ENCODE measurements at regions not wholly inside any gene's neighbourhood (a gene's known extent, or its start where the extent isn't known, plus 50 kb on each side); places are given as distances from the start of the nearest gene placed in this dataset.

DNA sequence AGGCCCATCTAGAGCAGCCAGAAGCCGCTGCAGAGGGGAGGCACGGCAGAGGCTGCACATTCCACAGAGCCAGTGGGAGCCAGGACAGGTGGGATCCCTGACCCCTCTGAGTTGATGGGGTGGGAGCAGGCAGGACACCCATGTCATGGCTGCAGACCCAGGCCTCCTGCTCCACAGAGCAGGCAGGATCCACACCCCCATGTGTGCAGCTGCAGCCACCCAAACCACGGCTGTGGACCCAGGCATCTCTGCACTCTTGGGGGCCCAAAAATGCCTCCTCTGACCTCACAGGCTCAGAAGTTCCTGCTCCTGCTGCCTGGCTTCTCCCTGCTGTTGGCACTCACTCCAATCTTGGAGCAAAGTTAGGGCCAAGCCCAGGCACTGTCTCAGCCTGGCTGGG, 112.3 kb upstream of the TMEM18 start:
- DNase-seq (ENCODE audit: low read depth) = no peak

DNA sequence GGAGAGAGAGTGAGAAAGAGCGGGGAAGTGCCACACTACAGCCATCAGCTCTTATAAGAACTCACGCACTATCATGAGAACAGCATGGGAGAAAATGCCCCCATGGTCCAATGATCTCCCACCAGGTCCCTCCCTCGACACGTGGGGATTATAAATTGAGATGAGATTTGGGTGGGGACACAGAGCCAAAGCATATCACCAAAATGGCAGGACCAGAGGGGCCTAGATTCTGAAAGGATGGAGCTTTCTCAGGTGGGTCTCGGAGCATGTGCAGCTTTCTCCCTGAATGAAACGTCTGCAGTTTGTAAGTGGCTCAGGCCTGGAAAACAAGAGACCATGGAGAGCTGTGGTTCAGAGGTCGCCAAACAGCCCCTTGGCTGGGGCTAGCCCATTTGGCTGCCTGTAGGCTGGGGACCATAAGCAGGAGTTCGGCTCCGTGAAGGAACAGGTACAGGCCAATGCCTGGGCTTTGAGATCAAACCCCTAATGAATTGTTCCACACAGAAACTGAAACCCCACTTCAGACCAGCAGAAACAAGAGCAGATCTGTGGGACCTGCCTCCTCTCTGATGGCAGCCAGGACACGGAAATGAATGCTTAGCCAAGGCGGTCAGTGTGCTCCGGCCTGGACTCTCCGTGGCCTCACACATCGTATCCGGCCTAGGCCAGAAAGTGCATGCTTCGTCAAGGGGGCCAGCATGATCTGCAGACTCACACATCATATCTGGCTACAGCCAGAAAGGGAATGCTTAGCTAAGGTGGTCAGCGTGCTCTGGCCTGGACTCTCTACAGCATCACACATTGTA, 111.2 kb upstream of the TMEM18 start:
- no peak for DNase-seq (ENCODE audit: low read depth)

- DNase-seq (ENCODE audit: low read depth) = no peak
Observed at GRCh38 chr2:784753-785152, 107.5 kb upstream of the TMEM18 start.

DNA sequence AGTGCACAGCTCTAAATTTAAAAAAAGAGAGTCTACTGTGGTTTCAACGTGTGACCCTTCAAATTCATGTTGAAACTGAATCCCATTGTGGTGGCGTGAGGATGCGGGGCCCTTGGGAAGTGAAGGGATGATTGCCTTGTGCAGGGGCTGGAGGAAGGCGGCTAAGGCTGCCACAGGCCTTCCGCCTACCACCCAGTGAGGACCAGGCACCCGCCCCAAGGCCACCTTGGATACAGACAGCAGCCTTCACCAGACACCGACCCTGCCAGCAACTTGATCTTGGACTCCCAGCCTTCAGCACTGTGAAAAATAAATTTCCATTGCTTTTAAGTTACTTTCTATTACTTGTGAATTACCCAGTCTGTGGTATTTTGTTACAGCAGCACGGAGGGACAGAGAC, 103.4 kb upstream of the TMEM18 start:
- DNase-seq (ENCODE audit: low read depth) = no peak

DNA sequence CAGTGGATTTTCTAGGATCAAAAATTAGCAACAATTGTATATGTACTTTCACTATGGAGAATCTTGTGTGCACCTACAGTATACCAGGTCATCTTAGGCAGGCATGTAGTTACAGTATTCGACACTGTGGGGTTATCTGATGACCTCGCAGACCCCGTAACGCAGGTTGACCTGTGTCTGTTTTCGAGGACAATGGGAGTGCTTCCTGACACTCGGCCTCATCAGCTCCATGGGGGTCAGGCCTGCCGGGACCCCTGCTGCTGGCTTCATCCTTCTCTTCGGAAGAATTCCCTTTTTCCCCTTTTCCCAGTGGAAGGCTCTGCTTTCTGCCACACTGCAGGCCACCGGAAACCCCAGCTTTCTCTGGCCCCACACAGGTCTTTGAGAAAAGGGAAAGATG, 102.8 kb upstream of the TMEM18 start:
- DNase-seq (ENCODE audit: low read depth) = no peak

DNA sequence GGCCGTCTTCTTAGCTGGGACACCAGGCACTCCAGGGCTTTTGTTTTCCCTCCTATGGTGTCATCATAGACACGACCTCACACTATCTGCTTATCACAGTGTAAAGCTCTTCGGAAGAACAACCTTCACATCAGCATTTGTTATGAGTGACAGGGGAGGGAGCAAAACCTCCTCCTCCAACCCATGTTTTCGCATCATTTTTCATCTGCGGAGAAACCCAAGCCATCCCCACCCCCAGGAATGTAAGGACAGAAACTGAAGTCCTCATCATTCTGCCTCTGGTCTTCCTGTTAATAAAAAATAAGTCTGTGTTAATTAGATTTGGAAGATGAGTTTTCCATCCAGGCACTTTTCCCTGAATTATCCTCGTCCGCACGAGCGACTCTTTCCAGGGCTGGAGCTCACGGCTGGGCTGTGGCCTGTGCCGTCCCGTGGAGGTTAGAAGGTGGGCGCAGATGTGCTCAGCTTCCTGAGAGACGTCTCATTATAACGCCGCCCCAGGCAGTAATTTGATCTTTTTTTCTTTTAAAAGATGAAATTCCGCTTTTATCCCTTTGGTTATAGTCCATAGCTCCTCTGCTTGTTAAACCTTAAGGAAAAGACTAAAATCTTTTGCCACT, 101.6 kb upstream of the TMEM18 start:
- DNase-seq (ENCODE audit: low read depth) = no peak

GRCh38 chr2:777546-777945, 100.3 kb upstream of the TMEM18 start:
- no peak for DNase-seq (ENCODE audit: low read depth)

GRCh38 chr2:777051-777450, 99.8 kb upstream of the TMEM18 start:
- no peak for DNase-seq (ENCODE audit: low read depth)

DNA sequence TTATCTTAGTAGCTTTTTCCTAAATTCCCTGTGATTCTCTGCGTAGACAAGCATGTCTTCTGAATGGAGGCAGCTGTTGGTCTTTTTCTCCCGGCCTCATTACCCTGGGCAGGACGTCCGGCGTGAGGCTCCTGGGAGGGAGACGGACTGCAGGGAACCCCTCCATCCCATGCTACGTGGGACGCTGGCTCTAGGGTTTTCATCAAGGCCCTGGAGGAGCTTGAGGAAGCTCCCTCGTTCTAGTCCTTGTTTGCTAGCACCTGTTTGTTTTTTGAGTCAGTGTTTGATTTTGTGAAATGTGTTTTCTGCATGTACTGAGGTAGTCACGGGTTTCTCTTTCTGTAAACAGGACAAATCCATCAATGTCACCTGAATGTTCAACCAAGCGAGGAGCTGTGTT, 99.3 kb upstream of the TMEM18 start:
- DNase-seq (ENCODE audit: low read depth) = no peak

- no peak for DNase-seq (ENCODE audit: low read depth)
Observed at GRCh38 chr2:776038-776437, 98.8 kb upstream of the TMEM18 start.

- no peak for DNase-seq (ENCODE audit: low read depth)
Observed at GRCh38 chr2:774436-774835, 97.2 kb upstream of the TMEM18 start.

- DNase-seq (ENCODE audit: low read depth) = no peak
Observed at GRCh38 chr2:773256-774160, 96.3 kb upstream of the TMEM18 start.

GRCh38 chr2:771538-771937, 94.3 kb upstream of the TMEM18 start:
- no peak for DNase-seq (ENCODE audit: low read depth)

DNA sequence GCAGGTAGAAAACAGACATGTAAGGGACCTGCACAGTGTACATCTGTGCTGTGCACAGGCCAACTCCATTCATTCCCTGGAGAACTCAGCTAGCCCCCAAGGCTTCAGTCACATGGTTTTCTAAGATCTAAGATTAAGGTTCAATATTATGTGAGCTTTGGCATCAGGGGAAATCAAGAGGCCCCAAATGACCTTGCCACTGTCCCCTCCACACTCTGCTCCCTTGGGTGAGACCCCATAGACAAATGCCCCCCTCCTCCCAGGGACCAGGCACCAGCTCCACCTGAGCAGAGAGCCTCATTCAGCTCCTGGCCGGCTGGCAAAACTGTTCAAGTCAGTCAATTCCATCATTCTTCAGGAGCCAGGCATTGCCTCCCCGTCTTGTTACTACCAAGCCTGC, 93.6 kb upstream of the TMEM18 start:
- no peak for DNase-seq (ENCODE audit: low read depth)

- no peak for DNase-seq (ENCODE audit: low read depth)
Observed at GRCh38 chr2:769771-770170, 92.6 kb upstream of the TMEM18 start.

DNA sequence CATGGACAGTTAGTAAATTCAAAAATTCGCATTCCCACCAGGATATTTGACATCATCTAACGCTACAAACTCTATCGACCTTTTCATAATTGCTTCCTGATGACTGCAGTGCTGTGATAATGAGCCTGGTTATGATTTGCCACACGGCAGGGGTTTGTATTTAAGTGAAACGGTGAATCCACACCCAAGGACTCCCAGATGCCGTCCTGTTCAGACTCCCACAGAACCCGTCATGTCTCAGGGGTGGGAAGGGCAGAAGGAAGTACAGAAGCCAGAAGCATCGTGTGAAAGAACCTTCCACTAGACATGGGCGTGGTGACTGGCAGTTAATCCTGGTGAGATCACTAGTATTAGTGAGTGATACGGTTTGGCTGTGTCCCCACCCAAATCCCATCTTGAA, 91.2 kb upstream of the TMEM18 start:
- DNase-seq (ENCODE audit: low read depth) = no peak

DNA sequence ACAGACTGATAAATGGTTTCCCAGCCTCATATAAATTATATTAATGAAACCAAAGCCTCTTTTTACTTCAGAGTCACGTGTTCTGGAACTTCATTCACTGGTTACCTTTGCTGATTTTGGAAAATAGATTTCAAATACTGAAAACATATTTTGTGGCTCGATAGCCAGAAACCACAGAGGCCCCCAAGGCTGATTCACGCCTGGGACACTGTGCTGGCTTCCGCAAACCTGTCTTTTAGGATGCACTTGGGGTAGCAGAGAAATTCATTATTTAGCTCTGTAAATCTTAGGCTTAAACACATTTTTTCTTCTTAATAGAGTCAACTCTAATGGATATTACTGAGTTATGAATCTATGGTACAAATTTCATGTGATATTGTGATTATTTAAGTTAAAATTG, 90.7 kb upstream of the TMEM18 start:
- no peak for DNase-seq (ENCODE audit: low read depth)

DNA sequence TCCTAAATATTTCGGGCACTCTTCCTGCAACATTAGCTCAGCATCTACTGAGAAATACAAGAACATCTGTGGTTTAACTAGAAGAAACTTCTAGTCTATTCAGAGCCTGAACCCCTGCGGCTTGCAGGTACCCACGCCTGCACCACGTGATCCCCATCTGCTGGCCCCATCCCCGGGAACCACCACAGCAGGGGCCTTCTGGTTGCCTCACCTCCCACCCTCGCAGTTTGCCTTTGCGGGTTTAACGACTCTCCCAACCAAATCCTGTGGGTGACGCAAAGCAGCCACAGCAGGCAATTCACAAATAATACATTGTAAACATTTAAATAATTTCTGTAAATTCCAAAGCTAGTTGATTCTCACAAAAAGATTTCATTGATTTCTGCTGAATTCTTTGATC, 90.2 kb upstream of the TMEM18 start:
- no peak for DNase-seq (ENCODE audit: low read depth)

- no peak for DNase-seq (ENCODE audit: low read depth)
Observed at GRCh38 chr2:766255-766654, 89.0 kb upstream of the TMEM18 start.

DNA sequence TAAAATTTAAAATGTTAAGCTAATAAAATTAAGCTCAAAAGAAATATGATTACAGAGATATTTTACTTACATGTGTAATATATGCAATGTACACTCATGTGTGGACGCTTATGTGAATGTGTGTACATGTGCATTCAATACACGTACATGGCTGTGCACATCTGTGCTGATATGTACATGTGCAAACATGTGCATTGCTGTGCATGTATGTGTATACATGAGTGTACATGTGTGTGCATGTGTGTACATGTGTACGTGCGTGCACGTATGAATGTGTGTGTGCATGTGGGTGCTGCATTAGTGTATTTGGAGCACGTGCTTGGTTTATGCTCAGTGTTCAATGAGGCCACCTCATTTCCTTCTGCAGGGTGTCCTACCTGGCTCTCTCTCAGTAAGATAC, 88.2 kb upstream of the TMEM18 start:
- no peak for DNase-seq (ENCODE audit: low read depth)

- DNase-seq (ENCODE audit: low read depth) = peak; percentile 1
Observed at GRCh38 chr2:763766-764525, 86.7 kb upstream of the TMEM18 start.

DNA sequence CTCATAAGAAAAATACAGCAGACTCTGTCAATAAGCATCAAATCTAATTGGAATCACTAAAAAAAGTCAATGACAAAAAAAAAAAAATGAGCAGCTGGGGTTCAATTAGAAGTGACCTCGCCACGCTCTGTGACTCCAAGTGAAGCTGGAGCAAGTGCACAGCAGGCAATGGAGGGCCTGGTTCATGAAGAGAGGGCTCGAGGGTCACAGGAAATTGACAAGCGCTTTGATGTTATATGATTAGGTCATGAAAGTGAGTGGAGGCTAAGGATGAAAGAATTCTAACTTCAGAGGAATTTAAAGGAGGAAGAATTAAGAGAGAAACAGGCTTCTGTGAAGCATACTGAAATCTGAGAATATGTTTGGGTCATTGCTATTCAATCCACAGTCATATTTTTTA, 85.4 kb upstream of the TMEM18 start:
- no peak for DNase-seq (ENCODE audit: low read depth)

All from LHCN-M2 (cell line).